ENCODE measurements at regions not wholly inside any gene's neighbourhood (a gene's known extent, or its start where the extent isn't known, plus 50 kb on each side); places are given as distances from the start of the nearest gene placed in this dataset.

DNA sequence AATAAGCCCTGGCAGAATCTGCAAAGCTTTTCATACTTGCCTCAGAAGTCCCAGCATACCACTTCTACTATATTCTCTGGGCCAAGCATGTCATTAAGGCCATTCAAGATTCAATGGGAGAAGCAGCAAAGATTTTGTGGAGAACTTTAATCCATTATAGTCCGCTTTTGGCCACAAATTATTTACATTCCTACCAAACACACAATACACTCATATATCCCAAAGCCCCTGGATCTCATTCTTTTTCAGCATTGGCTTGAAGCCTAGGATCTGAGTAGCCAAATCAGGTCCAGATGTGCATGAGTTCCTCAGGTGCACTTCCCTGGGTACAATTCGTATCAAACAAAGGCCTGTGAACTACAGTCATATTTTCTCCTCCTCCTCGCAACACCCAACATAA is 203.4 kb downstream of the NDFIP2 start:
- intact Hi-C loops (cut with DNase I, micrococcal nuclease): no loop called here
- DNase-seq (no peak), ATAC-seq (no peak)

DNA sequence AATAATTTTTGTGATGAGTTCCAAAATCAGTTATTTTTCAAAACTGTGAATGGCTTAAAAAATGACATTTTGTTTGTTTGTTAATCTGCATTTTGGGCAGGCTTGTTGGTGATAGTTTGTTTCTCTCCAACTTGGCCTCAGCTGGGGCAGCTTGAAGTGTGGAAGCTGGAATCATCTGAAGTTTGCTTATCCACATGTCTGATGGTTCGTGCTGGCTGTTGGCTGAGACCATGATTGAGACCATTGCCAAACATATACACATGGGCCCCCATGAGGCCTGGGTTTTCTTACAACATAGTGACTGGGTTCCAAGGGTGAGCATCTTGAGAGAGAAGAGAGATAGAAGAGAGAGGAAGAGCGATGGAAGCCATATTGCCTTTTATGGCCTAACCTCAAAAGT is 201.2 kb downstream of the NDFIP2 start:
- no peak for DNase-seq
- intact Hi-C loops (cut with DNase I, micrococcal nuclease): no loop called here
- ATAC-seq: no peak

DNA sequence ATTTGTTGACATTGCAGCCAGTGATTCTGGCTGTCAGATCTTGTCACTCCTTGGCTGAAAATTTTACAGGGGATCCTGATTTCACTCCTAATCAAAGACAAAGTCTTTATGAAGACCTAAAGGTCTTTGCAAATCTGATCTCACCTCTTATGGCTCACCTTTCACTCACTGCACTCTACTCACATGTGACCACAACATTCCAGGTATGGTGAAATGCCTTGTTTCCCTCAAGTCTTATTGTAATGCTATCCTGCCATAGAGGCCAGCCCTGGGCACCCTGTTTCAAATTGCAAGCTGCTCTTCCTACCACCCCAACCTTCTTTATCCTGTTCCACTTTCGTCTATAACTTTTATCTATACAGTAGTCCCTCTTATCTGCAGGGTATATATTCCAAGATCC is 200.1 kb downstream of the NDFIP2 start:
- DNase-seq (no peak), ATAC-seq (no peak)
- intact Hi-C loops (cut with DNase I, micrococcal nuclease): no loop called here

DNA sequence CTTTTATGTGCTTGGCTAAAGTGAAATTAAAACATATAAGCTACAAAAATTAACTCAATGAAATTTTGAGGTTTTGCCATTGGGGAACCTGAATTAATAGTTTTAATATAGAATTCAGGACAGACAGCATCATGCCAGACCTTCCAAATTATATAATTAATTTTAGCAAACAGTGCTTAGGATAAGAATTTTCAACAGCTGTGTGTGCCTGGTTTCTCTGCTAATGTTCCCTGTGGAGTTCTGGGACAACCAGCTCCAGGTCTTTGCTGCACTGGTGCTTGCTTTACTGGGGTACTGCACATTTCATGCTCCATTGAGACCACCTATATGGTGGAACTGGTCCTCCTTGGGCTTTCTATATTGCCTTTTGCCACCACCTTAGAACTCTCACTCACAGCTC is 199.5 kb downstream of the NDFIP2 start:
- intact Hi-C loops (cut with DNase I, micrococcal nuclease): no loop called here
- ATAC-seq: no peak
- no peak for DNase-seq

DNA sequence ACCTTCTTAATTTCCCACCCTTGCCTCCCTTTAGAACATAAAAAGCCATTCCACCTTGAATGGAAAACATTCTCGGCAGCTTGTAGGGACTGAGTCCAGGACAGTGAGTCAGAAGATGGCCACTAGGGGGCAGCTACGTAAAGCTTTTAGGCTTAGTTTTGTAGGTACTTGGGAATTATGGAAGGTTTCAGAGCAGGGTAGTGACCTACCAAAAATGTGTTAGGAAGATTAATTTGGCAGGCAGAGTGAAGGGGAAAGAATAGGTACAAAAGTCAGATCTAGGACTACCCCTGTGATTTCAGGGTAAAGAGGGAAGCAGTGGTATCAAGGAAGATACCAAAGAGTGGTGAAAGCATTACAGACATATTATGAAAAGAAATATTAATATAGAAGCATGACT is 198.4 kb downstream of the NDFIP2 start:
- ATAC-seq (peak; percentile 85), DNase-seq (peak; percentile 56 to 89)
- intact Hi-C loops (cut with DNase I, micrococcal nuclease): loop anchor here in 1 of 2 donors (10.0 kb wide), 1 partner anchor 685 kb away; no protein-coding TSS in a partner anchor

DNA sequence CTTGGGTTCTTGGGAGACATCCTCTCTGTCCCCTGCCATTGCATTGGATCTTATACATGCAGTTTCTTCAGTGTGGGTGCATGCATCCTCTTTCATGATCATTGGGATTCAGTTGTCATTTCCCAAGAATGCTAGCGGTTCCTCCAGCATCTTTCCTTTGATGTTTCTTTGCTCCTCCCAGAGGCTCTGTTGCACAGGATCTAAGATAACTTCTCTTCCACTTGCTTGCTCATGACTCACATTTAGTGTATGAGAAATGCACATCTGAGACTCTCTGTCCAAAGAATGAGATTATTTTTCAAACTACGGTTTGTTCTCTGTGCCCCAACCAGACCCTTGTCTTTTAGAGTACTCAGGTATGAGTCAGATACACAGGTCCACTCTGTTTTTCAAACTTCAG is 197.1 kb downstream of the NDFIP2 start:
- intact Hi-C loops (cut with DNase I, micrococcal nuclease): loop anchor here in 1 of 2 donors (10.0 kb wide), 1 partner anchor 687 kb away; no protein-coding TSS in a partner anchor
- ATAC-seq: no peak
- DNase-seq: no peak

DNA sequence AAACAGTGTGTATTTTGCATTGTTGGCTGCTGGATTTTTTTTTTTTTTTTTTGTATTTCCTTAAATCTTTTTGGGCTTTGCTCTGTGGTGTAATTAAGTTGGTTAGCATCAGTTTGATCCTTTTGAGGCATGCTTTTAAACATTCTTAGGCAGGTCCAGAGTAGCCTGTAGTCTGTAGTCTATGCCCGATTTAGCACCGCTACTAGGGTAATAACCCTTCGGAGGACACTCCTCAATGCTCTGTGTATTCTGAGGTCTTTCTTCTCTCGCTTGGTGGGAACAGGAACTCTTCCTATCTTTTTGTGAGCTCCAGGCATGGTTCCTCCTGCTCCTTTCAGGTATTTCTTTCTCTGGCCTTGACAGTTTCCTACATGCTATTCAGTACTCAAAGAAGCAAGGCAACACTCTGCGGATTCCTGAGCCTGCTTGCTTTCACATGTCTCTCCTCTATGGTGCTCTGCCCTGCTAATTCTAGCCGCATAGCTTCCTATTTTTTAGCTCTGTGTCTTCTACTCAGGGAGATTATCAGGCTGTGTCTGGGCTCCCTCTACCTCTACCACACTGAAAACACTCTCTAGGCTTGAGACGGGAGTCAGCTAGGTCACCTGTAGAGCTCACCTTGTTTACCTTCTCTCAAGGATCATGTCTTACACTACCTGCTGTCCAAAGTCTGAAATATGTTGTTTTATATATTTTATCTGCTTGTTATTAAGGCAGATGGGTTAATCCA is 195.1 kb downstream of the NDFIP2 start:
- no peak for DNase-seq
- intact Hi-C loops (cut with DNase I, micrococcal nuclease): loop anchor here in 1 of 2 donors (10.0 kb wide), 1 partner anchor 689 kb away; no protein-coding TSS in a partner anchor
- ATAC-seq: peak; percentile 63

DNA sequence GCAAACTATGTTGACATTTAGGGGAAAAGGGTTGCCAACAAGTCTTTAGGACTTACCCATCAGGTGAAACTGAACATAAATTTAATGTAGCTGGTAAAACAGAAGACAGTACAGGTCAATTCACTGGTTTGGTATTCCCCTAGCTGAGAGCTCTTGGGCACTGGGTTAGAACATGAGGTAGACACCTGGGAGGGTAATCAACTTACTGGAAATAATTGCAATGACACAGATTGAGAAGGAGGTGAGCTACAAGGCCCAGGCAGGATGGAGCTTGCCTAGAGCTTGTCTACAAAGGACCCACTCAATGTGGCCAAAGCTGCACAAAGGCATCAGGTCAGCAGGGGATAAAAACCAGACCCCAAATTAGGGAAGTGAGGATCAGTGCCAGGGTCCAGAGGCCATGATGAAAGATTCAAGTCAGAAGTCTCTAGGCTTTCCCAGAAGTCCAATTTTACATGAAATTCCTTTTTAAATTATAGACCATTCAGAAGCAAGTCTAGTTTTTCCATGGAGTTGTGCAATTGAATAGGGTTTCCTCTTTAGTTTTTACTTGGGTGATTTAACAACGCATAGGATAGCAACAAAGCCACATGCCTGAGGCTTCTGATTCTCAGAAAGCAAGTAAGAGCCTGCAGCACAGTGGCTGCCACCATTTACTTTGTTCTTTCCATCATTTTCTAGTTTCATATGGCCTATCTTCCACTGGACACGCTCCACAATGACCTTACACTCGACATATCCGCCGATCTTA is 194.0 kb downstream of the NDFIP2 start:
- DNase-seq (no peak), ATAC-seq (no peak)
- intact Hi-C loops (cut with DNase I, micrococcal nuclease): loop anchor here in 1 of 2 donors (10.0 kb wide), 1 partner anchor 690 kb away; no protein-coding TSS in a partner anchor

DNA sequence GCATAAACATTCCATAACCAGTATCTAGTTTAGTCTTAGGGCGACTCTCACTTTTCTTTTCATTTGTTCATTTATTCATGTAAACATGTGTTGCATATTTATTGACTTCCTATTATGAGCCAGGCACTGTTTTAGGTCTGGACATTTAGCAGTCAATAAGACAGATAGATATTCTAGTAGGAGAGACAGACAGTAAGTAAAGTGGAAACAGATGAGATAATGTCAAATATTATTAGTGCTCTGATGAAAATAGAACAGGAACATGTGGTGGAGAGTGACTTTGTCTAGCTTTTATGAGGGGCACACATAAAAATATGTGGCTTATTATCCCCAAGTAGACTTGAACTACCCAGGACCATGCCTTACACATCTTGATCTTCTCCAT is 193.0 kb downstream of the NDFIP2 start:
- intact Hi-C loops (cut with DNase I, micrococcal nuclease): loop anchor here in 1 of 2 donors (10.0 kb wide), 1 partner anchor 691 kb away; no protein-coding TSS in a partner anchor
- ATAC-seq (no peak), DNase-seq (no peak)

DNA sequence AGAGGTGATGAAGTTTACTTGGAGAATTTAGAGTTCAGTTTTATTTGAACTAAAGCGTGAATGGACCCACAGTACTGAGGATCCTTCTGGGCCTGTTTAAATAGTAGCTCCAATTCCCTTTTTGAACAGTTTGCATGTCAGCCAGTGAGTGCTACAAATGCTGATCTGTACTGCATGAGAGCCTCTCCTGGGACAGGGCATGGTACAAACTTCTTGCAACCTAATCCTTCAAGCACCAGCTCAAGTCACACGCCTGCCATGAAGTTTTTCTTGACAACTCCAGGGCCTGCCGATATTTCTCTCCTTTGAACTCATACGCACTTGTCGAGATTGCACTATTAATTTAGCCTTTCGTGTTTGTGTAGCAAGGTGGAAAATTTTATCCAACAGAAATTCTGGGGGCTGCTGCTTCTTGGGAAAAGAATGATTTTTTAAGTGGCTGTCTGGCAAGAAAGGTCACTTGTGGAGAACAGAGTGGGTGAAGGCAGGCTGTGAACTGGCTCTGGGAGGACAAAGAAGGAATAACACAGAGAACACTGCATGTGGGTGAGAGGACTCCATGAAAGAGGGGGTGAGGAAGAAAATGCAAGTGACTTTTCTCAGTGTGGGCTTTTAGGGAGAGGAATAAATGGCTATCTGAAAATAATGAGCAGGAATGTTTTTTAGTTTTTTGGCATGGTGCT is 192.5 kb downstream of the NDFIP2 start:
- ATAC-seq: no peak
- DNase-seq: no peak
- intact Hi-C loops (cut with DNase I, micrococcal nuclease): loop anchor here in 1 of 2 donors (10.0 kb wide), 1 partner anchor 691 kb away; no protein-coding TSS in a partner anchor

DNA sequence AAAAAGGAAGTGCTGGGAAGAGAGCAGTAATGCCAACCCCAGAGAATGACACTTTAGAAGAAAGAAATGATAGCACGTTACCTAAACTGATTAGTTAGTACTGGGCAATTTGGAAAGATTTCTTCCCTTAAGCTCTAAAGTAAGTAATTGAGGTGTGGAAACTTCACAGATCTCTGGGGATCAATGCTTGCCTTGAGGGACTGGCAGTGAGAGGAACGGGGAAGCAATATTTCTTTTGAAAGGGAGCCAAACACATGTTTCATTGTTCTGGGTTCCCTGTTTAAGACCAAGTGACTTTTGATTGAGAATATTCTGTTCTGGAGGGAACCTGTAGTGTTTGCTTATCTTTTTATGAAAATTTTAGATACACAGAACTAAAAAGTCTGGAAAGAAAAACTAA is 190.5 kb downstream of the NDFIP2 start:
- intact Hi-C loops (cut with DNase I, micrococcal nuclease): loop anchor here in 1 of 2 donors (10.0 kb wide), 1 partner anchor 693 kb away; no protein-coding TSS in a partner anchor
- ATAC-seq (no peak), DNase-seq (no peak)

DNA sequence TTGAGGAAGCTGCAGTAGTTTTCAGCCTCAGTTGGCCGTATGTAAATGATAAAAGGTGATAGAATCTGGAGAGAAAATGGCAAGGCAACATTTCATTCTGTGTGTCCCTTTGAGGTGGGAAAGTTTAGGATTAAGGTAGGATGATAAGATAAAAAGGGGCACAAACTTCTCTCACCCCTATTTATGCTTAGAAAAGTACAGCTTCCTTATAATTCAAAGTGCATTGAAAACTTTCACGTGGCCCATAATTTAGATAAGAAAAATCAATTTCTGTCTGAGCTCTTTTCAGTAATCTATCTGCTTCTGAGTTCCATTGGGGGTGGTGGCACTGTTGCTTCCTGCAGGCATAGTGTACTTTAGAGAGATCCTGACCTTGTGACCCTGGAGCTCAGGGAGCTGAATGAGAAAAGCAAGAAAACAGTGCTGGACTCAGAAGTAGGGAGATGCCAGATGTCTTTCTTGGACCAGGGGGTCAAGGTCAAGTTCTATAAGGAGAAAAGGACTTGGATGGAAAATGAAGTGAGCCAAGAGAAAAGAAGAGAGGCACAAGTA is 187.3 kb downstream of the NDFIP2 start:
- no peak for ATAC-seq
- no peak for DNase-seq
- intact Hi-C loops (cut with DNase I, micrococcal nuclease): no loop called here

DNA sequence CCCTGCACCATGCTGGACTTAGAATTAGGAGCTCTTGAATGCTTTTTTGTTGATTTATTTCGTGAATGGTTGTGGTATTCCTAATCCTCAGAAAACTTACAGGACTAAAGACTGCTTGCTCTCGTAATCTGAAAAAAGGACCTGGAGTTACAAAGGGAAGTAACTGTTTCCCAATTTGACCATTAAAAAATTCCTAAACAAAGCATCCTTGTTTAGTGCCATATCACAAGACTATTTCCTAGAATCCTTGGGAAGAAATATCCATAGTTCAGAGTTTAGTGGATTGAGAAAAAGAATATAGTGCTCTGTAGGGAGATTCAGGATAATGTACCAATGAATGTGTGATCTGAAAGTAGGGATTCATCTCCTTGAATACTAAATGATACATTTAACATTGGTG is 186.8 kb downstream of the NDFIP2 start:
- intact Hi-C loops (cut with DNase I, micrococcal nuclease): no loop called here
- DNase-seq (no peak), ATAC-seq (no peak)

DNA sequence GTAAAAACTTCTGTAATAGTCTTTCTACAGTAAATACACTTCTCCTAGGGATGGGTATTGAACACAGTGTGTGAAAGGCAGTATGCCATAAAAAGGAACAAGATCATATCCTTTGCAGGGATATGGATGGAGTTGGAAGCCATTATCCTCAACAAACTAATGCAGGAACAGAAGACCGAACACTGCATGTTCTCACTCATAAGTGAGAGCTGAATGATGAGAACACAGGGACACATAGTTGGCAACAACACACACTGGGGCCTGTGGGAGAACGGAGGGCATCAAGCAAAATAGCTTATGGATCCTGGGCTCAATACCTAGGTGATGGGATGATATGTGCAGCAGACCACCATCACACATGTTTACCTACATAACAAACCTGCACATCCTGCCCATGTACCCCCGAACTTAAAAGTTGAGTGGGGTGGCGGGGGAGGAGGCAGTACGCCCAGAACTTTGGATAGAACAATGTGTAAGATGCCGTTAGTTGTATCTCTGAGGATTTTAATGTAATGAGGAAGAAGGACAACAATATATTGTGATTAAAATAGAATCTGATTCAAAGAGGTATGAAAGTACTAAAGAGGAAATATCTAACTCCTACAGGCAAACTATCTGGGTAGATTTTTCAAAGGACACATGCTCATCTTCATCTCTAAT is 183.2 kb downstream of the NDFIP2 start:
- intact Hi-C loops (cut with DNase I, micrococcal nuclease): no loop called here
- no peak for DNase-seq
- ATAC-seq: no peak

DNA sequence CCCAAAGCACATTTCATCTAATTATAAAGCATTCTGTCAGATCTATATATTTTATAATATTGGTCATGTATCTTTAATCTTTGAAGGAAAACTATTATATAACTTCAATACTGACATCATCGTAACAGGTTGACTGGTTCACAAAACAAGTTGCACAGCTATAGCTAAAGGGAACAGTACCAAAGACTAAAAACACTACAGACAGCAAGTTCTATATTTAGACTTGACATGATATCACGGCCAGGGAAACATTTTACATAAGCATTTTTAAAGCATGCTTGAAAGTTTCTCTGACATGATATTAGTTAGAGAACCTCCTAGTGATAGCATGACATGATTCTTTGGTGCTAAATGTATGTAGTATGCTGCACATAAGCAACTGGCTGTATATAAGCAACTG is 182.5 kb downstream of the NDFIP2 start:
- intact Hi-C loops (cut with DNase I, micrococcal nuclease): no loop called here
- ATAC-seq (no peak), DNase-seq (no peak)

DNA sequence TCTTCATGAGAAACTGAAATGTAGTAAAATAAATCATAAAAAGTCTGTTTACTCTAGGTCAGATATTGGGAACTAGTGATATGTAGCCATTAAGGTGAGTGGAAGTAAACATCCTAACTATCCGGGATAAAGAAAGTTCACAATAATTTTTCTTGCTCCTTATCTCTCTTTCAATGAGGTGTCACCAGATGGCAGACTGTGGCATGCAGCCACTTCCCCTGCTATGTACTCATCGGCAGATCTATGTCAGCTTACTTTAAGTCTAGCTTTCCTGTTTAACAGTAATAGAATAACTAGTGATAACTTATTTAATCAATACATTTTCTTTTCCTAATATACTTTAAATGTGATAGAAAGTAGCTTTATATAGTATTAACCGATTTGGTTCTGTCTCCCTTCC is 181.9 kb downstream of the NDFIP2 start:
- peak in 1 of 2 donors; percentile 39 for DNase-seq
- peak; percentile 69 for ATAC-seq
- intact Hi-C loops (cut with DNase I, micrococcal nuclease): no loop called here

DNA sequence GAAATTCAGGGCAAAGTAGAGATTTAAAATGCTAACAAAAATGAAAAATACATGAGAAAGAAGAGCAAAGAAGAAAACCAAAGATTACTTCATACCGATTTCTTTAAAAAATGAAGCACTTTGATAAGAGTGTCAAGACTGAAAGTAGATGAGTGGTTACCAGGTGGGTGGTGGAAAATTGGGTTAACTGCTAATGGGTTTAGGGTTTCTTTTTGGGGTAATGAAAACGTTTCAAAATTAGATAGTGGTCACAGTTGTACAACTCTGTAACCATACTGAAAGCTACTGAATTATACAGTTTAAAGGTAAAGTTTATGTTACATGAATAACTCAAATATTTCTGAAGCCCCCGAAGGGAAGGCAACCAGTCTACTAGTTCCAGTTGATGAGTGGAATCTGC is 179.4 kb downstream of the NDFIP2 start:
- DNase-seq (no peak), ATAC-seq (no peak)
- intact Hi-C loops (cut with DNase I, micrococcal nuclease): no loop called here

DNA sequence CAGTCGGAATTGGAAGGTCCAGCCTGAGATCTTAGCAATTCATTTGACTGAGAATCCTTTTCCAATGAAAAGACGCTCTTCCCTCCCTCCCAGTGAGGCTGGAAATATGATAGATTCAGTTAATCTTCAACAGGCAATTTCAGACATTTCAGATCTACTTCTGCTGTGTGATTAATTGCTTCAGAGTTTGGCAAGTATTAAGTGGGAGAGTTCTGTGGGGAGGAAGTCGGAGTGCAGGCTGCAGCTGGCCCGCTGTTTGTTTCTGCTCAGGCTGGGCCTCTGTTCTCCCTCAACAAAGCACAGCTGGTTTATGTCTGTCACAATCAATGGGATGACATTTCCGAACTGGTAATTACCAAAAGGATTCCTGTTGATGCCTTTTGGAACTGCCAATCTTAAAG is 178.2 kb downstream of the NDFIP2 start:
- ATAC-seq (no peak), DNase-seq (no peak)
- intact Hi-C loops (cut with DNase I, micrococcal nuclease): no loop called here
